Fibroblast of lung (primary cell): ENCODE measurements at regions not wholly inside any gene's neighbourhood (a gene's known extent, or its start where the extent isn't known, plus 50 kb on each side); places are given as distances from the start of the nearest gene placed in this dataset.

Source experiments
- DNase-seq, 2 donors: peaks; one replicate each; pipeline versions ENCODE4 v3.0.0 to v3.0.0-alpha.2; 2010; ENCODE audit warnings: low read depth in 2 of 2
- H2AFZ ChIP-seq: 2 replicates; pipeline ENCODE4 v1.5.1; 2012; ENCODE audit warnings: low read length, control low read depth, inconsistent platforms
- H3K27ac ChIP-seq: 2 replicates; pipeline ENCODE4 v1.5.1; 2011; ENCODE audit warnings: low read length, control low read depth; ENCODE audit not compliant: insufficient read depth
- H3K27me3 ChIP-seq: 2 replicates; pipeline ENCODE4 v1.5.1; 2011; ENCODE audit warnings: mild to moderate bottlenecking, low read length; ENCODE audit not compliant: control insufficient read depth, insufficient read depth
- H3K36me3 ChIP-seq: 2 replicates; pipeline ENCODE4 v1.5.1; 2011; ENCODE audit warnings: low read length; ENCODE audit not compliant: control insufficient read depth, insufficient read depth
- H3K4me1 ChIP-seq: 2 replicates; pipeline ENCODE4 v1.5.1; 2011; ENCODE audit warnings: low read length; ENCODE audit not compliant: control insufficient read depth, insufficient read depth; ENCODE audit errors: extremely low read depth
- H3K4me2 ChIP-seq: 2 replicates; pipeline ENCODE4 v1.5.1; 2011; ENCODE audit warnings: low read length, control low read depth; ENCODE audit not compliant: insufficient read depth; ENCODE audit errors: extremely low read depth
- H3K4me3 ChIP-seq, 4 experiments: fragments of 200-600 bp in 1 of 4; sonication (generic) in 1 of 4; replicated peaks in 1 of 4; 2 replicates each; pipeline ENCODE4 v1.5.1; 2011 to 2016; ENCODE audit warnings: low read length in 4 of 4, low read depth in 3 of 4, mild to moderate bottlenecking in 3 of 4, control low read depth in 2 of 4, inconsistent platforms in 1 of 4, mixed read lengths in 1 of 4; ENCODE audit not compliant: insufficient read depth in 1 of 4; ENCODE audit errors: control extremely low read depth in 1 of 4
- H3K79me2 ChIP-seq: 2 replicates; pipeline ENCODE4 v1.5.1; 2012; ENCODE audit warnings: mild to moderate bottlenecking, low read length, inconsistent platforms; ENCODE audit not compliant: control insufficient read depth, insufficient read depth
- H3K9ac ChIP-seq: 2 replicates; pipeline ENCODE4 v1.5.1; 2011; ENCODE audit warnings: mild to moderate bottlenecking, low read length, control low read depth; ENCODE audit not compliant: insufficient read depth
- H3K9me3 ChIP-seq: 2 replicates; pipeline ENCODE4 v1.5.1; 2012; ENCODE audit warnings: low read depth, low read length; ENCODE audit not compliant: control insufficient read depth, insufficient read depth
- H4K20me1 ChIP-seq: 2 replicates; pipeline ENCODE4 v1.5.1; 2011; ENCODE audit warnings: low read length; ENCODE audit not compliant: control insufficient read depth, insufficient read depth; ENCODE audit errors: extremely low read depth
- EZH2 ChIP-seq: IDR thresholded peaks from 2 replicates; pipeline ENCODE4 v1.5.1; 2012; ENCODE audit warnings: low read length, control low read depth, mild to moderate bottlenecking; ENCODE audit errors: missing control alignments
- TF ChIP-seq, protein P1 (sequence below), 2 donors: IDR thresholded peaks in 1 of 2; conservative IDR thresholded peaks in 1 of 2; 1 replicate in 1 of 2; 2 replicates in 1 of 2; pipeline ENCODE4 v1.5.1; 2011 to 2012; ENCODE audit warnings: low read length in 2 of 2, control low read depth in 1 of 2, inconsistent platforms in 1 of 2, low read depth in 1 of 2, mild to moderate bottlenecking in 1 of 2

GRCh38 chr12:58025431-58025830, 84.1 kb downstream of the ATP23 start:
- Histone ChIP-seq H3K4me3 (no peak overlapping the region), H3K4me1 (no peaks in the 10 kb centered on the region), H3K79me2 (no peaks in the 10 kb centered on the region), H3K4me2 (no peak overlapping the region), H4K20me1 (no peaks in the 10 kb centered on the region), H3K27ac (no peak overlapping the region), H3K27me3 (no peaks in the 10 kb centered on the region), H2AFZ (no peak overlapping the region), H3K36me3 (no peaks in the 10 kb centered on the region), H3K9ac (no peak overlapping the region), H3K9me3 (no peaks in the 10 kb centered on the region)
- TF ChIP-seq EZH2, result no peak
- TF ChIP-seq, protein P1, sequence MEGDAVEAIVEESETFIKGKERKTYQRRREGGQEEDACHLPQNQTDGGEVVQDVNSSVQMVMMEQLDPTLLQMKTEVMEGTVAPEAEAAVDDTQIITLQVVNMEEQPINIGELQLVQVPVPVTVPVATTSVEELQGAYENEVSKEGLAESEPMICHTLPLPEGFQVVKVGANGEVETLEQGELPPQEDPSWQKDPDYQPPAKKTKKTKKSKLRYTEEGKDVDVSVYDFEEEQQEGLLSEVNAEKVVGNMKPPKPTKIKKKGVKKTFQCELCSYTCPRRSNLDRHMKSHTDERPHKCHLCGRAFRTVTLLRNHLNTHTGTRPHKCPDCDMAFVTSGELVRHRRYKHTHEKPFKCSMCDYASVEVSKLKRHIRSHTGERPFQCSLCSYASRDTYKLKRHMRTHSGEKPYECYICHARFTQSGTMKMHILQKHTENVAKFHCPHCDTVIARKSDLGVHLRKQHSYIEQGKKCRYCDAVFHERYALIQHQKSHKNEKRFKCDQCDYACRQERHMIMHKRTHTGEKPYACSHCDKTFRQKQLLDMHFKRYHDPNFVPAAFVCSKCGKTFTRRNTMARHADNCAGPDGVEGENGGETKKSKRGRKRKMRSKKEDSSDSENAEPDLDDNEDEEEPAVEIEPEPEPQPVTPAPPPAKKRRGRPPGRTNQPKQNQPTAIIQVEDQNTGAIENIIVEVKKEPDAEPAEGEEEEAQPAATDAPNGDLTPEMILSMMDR (conservative IDR thresholded peaks at IDR 0.05 in 1 of 2, IDR thresholded peaks at IDR 0.05 in 1 of 2; ENCODE audit: low read depth in 1 of 2, low read length in 2 of 2), result no peak
- no peak for DNase-seq

- no peak overlapping the region for H3K4me2 ChIP-seq
- H2AFZ ChIP-seq, result no peak overlapping the region
- no peak overlapping the region for H3K4me3 ChIP-seq
- H3K4me1 ChIP-seq, result no peaks in the 10 kb centered on the region
- no peaks in the 10 kb centered on the region for H3K36me3 ChIP-seq
- no peaks in the 10 kb centered on the region for H3K9me3 ChIP-seq
- no peaks in the 10 kb centered on the region for H4K20me1 ChIP-seq
- TF ChIP-seq EZH2, result no peak
- TF ChIP-seq, protein P1 (conservative IDR thresholded peaks at IDR 0.05 in 1 of 2, IDR thresholded peaks at IDR 0.05 in 1 of 2; ENCODE audit: low read depth in 1 of 2, low read length in 2 of 2), result no peak
- peak; percentile 17 to 18 for DNase-seq
- H3K9ac ChIP-seq, result no peak overlapping the region
- H3K27ac ChIP-seq, result no peak overlapping the region
- no peaks in the 10 kb centered on the region for H3K79me2 ChIP-seq
- H3K27me3 ChIP-seq, result no peaks in the 10 kb centered on the region
These were observed 85.1 kb downstream of the ATP23 start for GRCh38 chr12:58026426-58026825.

DNA sequence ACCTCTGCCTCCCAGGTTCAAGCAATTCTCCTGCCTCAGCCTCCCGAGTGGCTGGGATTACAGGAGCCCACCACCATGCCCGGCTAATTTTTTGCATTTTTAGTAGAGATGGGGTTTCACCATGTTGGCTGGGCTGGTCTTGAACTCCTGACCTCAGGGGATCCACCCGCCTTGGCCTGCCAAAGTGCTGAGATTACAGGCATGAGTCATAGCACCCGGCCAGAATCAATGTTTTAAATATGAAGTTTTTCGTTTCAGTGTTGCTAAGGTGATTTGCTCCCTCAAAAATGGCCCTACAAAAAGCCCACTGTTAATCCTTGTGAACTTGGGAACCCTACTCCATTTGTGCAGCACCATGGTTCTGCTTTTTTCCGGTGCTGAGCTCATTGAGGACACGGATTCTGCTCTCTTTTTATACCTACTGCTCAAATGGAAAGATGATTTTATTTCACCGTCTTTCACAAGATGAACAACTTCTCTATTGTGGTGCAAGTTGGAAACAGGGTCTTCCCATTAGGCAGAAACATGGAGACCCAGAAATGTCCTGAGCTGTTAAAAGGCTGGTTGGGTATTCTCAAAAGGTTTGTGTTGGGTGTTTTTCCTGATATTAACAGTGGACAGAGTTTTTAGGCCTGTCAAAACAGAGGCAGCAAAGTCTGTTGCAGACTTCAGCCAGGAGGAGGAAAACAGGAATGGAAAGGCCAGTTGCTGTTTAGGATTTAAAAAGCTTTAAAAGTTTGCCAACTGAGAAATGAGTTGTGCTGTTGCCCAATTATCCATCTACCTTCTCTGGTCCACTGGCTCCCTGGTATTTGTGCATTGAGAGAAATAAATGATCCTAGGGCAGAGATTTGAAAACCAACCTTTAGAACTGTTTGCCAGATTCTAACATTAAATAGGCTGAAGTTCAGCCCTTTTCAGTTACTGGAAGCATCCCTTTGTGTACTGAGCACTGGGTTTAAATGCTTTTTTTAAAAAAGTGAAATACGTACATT, 85.8 kb downstream of the ATP23 start:
- Histone ChIP-seq H3K27me3 (no peaks in the 10 kb centered on the region), H3K79me2 (no peaks in the 10 kb centered on the region), H3K27ac (no peak overlapping the region), H3K36me3 (no peaks in the 10 kb centered on the region), H2AFZ (no peak overlapping the region), H3K4me1 (no peaks in the 10 kb centered on the region), H3K9ac (no peak overlapping the region), H3K9me3 (no peaks in the 10 kb centered on the region), H3K4me3 (no peak overlapping the region), H3K4me2 (no peak overlapping the region), H4K20me1 (no peaks in the 10 kb centered on the region)
- no peak for TF ChIP-seq EZH2
- TF ChIP-seq, protein P1 (conservative IDR thresholded peaks at IDR 0.05 in 1 of 2, IDR thresholded peaks at IDR 0.05 in 1 of 2; ENCODE audit: low read depth in 1 of 2, low read length in 2 of 2), result no peak
- DNase-seq, result peak in 1 of 2 donors; percentile 70
